Liver (tissue), 3 donors: ENCODE measurements at regions not wholly inside any gene's neighbourhood (a gene's known extent, or its start where the extent isn't known, plus 50 kb on each side); places are given as distances from the start of the nearest gene placed in this dataset.

Source experiments
- FOXA1 ChIP-seq: IDR thresholded peaks from 2 replicates; pipeline ENCODE4 v1.6.1; 2016; ENCODE audit warnings: antibody characterized with exemption
- JUND ChIP-seq, 2 donors: IDR thresholded peaks; 2 replicates each; pipeline ENCODE4 v1.6.1; 2016; ENCODE audit warnings: antibody characterized with exemption in 2 of 2
- NR2F2 ChIP-seq: IDR thresholded peaks from 2 replicates; pipeline ENCODE4 v1.6.1; 2016; ENCODE audit warnings: antibody characterized with exemption
- RXRA ChIP-seq, 2 donors: IDR thresholded peaks; 2 replicates each; pipeline ENCODE4 v1.6.1; 2017 to 2018; ENCODE audit warnings: antibody characterized with exemption in 2 of 2, mild to moderate bottlenecking in 1 of 2
- SP1 ChIP-seq: IDR thresholded peaks from 2 replicates; pipeline ENCODE4 v1.6.1; 2018; ENCODE audit warnings: antibody characterized with exemption, mild to moderate bottlenecking
- TAF1 ChIP-seq: conservative IDR thresholded peaks from 2 replicates; pipeline ENCODE4 v1.6.1; 2016; ENCODE audit warnings: antibody characterized with exemption, mild to moderate bottlenecking
- YY1 ChIP-seq: IDR thresholded peaks from 2 replicates; pipeline ENCODE4 v1.6.1; 2016; ENCODE audit warnings: antibody characterized with exemption, mild to moderate bottlenecking
- TF ChIP-seq, protein P1 (sequence below): fragments of 150-350 bp; IDR thresholded peaks from 2 replicates; pipeline ENCODE4 v1.5.1; 2017; ENCODE audit warnings: improper control_type of control experiment, low read depth, low read length; ENCODE audit not compliant: missing input control
- TF ChIP-seq, protein P2 (sequence below): IDR thresholded peaks from 2 replicates; pipeline ENCODE4 v1.6.1; 2016; ENCODE audit warnings: antibody characterized with exemption
- TF ChIP-seq, protein P3 (sequence below): IDR thresholded peaks from 2 replicates; pipeline ENCODE4 v1.6.1; 2016; ENCODE audit warnings: antibody characterized with exemption
- TF ChIP-seq, protein P4 (sequence below): IDR thresholded peaks from 2 replicates; pipeline ENCODE4 v1.6.1; 2016; ENCODE audit warnings: antibody characterized with exemption, mild to moderate bottlenecking
- donor health status: healthy.
- donor health status: healthy.

DNA sequence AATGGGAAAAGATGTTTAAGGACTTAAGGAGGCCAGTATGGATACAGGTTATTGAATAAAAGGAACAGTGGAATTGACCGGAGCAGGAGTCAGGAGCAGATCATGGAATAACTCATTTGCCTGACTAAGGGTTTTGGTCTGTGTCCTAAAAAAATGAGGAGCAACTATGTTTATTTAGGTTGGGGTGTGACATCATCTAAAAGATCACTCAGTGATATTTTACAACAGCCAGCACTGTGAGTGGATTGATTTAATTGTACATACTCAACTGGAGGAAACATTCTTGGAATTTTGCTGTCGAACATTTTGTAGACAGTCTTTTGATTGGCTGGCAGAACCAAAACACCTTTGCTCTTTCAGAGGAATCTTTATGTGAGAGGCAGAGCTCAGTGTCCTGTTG lies 348.6 kb upstream of the CDIN1 start:
- TF ChIP-seq, protein P1, sequence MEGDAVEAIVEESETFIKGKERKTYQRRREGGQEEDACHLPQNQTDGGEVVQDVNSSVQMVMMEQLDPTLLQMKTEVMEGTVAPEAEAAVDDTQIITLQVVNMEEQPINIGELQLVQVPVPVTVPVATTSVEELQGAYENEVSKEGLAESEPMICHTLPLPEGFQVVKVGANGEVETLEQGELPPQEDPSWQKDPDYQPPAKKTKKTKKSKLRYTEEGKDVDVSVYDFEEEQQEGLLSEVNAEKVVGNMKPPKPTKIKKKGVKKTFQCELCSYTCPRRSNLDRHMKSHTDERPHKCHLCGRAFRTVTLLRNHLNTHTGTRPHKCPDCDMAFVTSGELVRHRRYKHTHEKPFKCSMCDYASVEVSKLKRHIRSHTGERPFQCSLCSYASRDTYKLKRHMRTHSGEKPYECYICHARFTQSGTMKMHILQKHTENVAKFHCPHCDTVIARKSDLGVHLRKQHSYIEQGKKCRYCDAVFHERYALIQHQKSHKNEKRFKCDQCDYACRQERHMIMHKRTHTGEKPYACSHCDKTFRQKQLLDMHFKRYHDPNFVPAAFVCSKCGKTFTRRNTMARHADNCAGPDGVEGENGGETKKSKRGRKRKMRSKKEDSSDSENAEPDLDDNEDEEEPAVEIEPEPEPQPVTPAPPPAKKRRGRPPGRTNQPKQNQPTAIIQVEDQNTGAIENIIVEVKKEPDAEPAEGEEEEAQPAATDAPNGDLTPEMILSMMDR: no peak
- TF ChIP-seq, protein P2, sequence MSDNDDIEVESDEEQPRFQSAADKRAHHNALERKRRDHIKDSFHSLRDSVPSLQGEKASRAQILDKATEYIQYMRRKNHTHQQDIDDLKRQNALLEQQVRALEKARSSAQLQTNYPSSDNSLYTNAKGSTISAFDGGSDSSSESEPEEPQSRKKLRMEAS: no peak
- TF ChIP-seq NR2F2: no peak
- TF ChIP-seq, protein P3, sequence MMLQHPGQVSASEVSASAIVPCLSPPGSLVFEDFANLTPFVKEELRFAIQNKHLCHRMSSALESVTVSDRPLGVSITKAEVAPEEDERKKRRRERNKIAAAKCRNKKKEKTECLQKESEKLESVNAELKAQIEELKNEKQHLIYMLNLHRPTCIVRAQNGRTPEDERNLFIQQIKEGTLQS: no peak
- no peak for TF ChIP-seq JUND (IDR thresholded peaks at IDR 0.05)
- TF ChIP-seq, protein P4, sequence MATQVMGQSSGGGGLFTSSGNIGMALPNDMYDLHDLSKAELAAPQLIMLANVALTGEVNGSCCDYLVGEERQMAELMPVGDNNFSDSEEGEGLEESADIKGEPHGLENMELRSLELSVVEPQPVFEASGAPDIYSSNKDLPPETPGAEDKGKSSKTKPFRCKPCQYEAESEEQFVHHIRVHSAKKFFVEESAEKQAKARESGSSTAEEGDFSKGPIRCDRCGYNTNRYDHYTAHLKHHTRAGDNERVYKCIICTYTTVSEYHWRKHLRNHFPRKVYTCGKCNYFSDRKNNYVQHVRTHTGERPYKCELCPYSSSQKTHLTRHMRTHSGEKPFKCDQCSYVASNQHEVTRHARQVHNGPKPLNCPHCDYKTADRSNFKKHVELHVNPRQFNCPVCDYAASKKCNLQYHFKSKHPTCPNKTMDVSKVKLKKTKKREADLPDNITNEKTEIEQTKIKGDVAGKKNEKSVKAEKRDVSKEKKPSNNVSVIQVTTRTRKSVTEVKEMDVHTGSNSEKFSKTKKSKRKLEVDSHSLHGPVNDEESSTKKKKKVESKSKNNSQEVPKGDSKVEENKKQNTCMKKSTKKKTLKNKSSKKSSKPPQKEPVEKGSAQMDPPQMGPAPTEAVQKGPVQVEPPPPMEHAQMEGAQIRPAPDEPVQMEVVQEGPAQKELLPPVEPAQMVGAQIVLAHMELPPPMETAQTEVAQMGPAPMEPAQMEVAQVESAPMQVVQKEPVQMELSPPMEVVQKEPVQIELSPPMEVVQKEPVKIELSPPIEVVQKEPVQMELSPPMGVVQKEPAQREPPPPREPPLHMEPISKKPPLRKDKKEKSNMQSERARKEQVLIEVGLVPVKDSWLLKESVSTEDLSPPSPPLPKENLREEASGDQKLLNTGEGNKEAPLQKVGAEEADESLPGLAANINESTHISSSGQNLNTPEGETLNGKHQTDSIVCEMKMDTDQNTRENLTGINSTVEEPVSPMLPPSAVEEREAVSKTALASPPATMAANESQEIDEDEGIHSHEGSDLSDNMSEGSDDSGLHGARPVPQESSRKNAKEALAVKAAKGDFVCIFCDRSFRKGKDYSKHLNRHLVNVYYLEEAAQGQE: no peak
- TF ChIP-seq SP1: no peak
- no peak for TF ChIP-seq TAF1
- no peak for TF ChIP-seq FOXA1
- no peak for TF ChIP-seq YY1
- no peak for TF ChIP-seq RXRA (IDR thresholded peaks at IDR 0.05)
